Naive B cell (primary cell): ENCODE measurements at regions not wholly inside any gene's neighbourhood (a gene's known extent, or its start where the extent isn't known, plus 50 kb on each side); places are given as distances from the start of the nearest gene placed in this dataset.
"Not testable (repeated sequence)": the region's sequence is repeated elsewhere in the genome, so short reads cannot be mapped to it uniquely, and the experiment has no call there.

Experiments
- ATAC-seq, 2 donors: fragments of 150-1000 bp; cut with Tn5 transposase; 2 replicates each; pipeline ENCODE4 v1.10.0; 2021; ENCODE audit warnings: low read depth in 2 of 2, mild to moderate bottlenecking in 2 of 2, moderate library complexity in 2 of 2
- DNase-seq: peaks from one replicate; pipeline ENCODE4 v3.0.0; 2022
- H3K27ac Mint-ChIP-seq, 6 donors: one replicate each; pipeline ENCODE4 v1.8.0; 2020 to 2022; ENCODE audit warnings: mild to moderate bottlenecking in 6 of 6, mixed read lengths in 6 of 6, moderate library complexity in 5 of 6, inconsistent platforms in 2 of 6
- H3K27me3 Mint-ChIP-seq, 3 donors: one replicate each; pipeline ENCODE4 v1.8.0; 2021 to 2022; ENCODE audit warnings: mixed read lengths in 3 of 3, mild to moderate bottlenecking in 1 of 3
- H3K36me3 Mint-ChIP-seq, 2 donors: one replicate each; pipeline ENCODE4 v1.8.0; 2020 to 2022; ENCODE audit warnings: mixed read lengths in 2 of 2, inconsistent platforms in 1 of 2, mild to moderate bottlenecking in 1 of 2
- H3K4me1 Mint-ChIP-seq, 3 donors: one replicate each; pipeline ENCODE4 v1.8.0; 2020 to 2022; ENCODE audit warnings: mixed read lengths in 3 of 3, inconsistent platforms in 1 of 3, mild to moderate bottlenecking in 1 of 3, moderate library complexity in 1 of 3
- H3K4me3 Mint-ChIP-seq, 8 donors: one replicate each; pipeline ENCODE4 v1.8.0; 2020 to 2022; ENCODE audit warnings: mild to moderate bottlenecking in 8 of 8, mixed read lengths in 8 of 8, moderate library complexity in 8 of 8, inconsistent platforms in 2 of 8
- H3K9me3 Mint-ChIP-seq, 7 donors: one replicate each; pipeline ENCODE4 v1.8.0; 2020 to 2022; ENCODE audit warnings: mixed read lengths in 7 of 7, mild to moderate bottlenecking in 5 of 7, inconsistent platforms in 2 of 7, moderate library complexity in 1 of 7

DNA sequence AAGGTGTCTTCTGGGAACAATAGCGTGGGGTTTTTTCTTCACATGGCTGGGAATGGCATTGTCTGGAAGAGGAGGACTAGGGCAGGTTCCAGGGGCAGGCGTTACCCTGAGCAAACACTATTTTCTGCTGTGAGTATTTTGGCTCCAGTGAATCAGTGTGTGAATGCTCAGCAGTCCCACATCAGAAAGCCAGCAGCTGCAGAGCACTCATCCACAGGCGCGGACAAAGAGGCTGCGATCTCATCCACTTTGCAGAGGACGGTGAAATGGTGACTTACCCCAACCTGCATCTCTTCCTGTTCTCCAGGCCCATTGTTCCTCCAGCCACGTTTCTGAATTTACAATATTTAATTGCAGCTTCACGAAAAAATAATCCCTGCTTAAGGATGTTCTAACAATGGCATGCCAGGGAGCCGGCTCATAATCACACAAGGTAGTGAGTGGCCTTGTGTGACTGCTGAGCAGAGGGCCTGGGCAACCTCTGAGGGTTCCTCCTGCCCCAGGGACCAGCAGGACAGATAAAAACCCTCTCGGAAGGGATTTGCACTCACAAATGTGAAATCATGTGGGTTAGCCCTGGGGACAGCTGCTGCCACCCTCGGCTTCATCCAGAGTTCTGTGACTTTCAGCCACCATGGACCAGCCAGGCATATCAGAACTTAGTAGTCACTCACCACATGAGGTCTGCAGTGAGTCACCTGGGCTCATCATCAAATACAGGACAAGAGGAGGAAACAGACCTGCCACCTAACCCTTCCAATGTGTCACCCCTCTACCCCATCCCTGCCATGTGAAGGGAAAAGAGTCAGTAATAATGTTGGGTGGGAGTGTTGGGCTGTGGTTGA lies 65.0 kb upstream of the EN2 start:
- Mint-ChIP-seq H3K4me1 (no peaks in the 10 kb centered on the region), H3K4me3 (no peak overlapping the region), H3K9me3 (no peaks in the 10 kb centered on the region), H3K27me3 (peaks cover 29 to 70% (median 58%) of the 10 kb centered on the region in 3 donors), H3K27ac (no peak overlapping the region), H3K36me3 (no peaks in the 10 kb centered on the region)
- DNase-seq (no peak), ATAC-seq (no peak)

DNA sequence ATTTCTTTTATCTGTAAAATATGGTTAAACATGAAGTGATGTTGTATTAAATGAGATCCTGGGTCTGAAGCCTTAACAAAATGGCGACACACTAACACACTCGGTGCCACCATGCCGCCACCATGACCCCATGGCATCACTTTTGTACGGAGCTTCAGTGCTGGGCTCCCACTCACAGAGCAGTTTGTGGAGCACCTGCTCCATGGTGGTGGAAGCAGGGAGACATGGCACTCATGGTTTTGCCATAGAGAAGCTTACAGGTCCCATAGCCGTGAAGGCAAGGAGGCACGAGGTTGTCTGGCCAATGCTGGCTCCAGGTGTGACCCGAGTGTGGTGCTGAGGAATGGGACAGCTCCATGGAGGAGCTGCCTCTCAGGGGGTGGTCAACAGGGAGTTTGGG lies 63.5 kb upstream of the EN2 start:
- no peak overlapping the region for H3K27ac Mint-ChIP-seq
- H3K36me3 Mint-ChIP-seq = peaks cover 0 to 6% of the 10 kb centered on the region in 2 donors
- DNase-seq = no peak
- H3K4me1 Mint-ChIP-seq = peaks cover 0 to 3% (median 0%) of the 10 kb centered on the region in 3 donors
- ATAC-seq = no peak
- peaks cover 22 to 63% (median 52%) of the 10 kb centered on the region in 3 donors for H3K27me3 Mint-ChIP-seq
- H3K9me3 Mint-ChIP-seq = peaks cover 0 to 2% (median 0%) of the 10 kb centered on the region in 7 donors
- H3K4me3 Mint-ChIP-seq = no peak overlapping the region

DNA sequence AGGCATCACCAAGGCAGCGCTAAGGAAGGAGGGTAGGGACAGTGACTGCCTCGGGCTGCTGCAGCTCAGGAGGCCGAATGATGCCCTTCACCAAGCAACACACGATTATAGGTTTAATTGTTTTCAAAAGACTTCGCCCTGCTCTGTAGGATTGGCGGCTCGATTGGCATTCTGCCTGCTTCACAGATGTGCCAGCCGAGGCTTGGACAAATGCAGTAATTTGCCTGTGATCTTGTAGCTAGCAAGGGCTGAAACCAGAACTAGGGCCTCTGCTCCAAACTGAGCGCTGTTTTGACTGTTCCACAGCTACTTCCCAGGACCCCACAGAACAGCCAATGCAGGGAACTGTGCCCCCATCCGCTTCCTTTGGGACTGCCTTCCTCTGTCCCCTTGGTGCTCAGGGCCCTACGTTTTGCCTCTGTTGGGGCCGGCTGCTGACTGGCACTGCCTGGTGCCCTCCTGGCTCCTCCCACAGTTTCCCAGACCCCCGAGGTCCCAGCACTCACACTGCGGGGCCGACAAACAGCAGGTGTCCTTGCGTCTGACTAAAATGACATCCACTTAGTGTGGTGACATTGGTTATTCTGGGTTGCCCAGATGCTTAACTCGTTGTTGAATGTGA lies 62.6 kb upstream of the EN2 start:
- Mint-ChIP-seq H3K9me3 (peaks cover 0 to 2% (median 0%) of the 10 kb centered on the region in 7 donors), H3K27ac (peak overlapping the region in 1 of 6 donors; percentile 64), H3K4me1 (peaks cover 0 to 3% (median 0%) of the 10 kb centered on the region in 3 donors), H3K4me3 (peak overlapping the region in 1 of 8 donors; percentile 25), H3K36me3 (peaks cover 0 to 6% of the 10 kb centered on the region in 2 donors), H3K27me3 (peaks cover 18 to 63% (median 52%) of the 10 kb centered on the region in 3 donors)
- ATAC-seq = no peak
- DNase-seq = no peak

DNA sequence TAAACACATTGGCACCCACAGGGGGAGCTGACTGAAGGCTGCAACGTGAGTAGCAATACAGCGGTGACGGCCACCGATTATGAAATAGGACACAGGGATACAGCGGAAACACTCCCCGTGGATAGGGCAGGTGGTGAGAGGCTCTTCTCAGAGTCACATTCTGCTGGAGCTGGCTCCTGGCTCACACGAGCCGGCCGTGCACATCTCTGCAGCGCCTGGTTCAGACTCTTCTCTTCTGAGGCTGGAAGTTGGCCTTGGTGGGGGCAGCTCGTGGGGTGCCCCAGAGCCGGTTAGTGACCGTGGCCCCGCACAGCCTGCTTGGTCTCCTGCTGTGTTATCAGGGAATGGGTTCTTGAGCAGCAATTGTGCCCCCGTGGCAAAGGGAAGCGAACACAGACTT lies 61.3 kb upstream of the EN2 start:
- Mint-ChIP-seq H3K4me1 (peaks cover 0 to 3% (median 0%) of the 10 kb centered on the region in 3 donors), H3K4me3 (no peak overlapping the region), H3K36me3 (peaks cover 0 to 6% of the 10 kb centered on the region in 2 donors), H3K27ac (peak overlapping the region in 1 of 6 donors; percentile 45), H3K27me3 (peaks cover 22 to 69% (median 52%) of the 10 kb centered on the region in 3 donors), H3K9me3 (peaks cover 0 to 2% (median 0%) of the 10 kb centered on the region in 7 donors)
- ATAC-seq = no peak
- no peak for DNase-seq

DNA sequence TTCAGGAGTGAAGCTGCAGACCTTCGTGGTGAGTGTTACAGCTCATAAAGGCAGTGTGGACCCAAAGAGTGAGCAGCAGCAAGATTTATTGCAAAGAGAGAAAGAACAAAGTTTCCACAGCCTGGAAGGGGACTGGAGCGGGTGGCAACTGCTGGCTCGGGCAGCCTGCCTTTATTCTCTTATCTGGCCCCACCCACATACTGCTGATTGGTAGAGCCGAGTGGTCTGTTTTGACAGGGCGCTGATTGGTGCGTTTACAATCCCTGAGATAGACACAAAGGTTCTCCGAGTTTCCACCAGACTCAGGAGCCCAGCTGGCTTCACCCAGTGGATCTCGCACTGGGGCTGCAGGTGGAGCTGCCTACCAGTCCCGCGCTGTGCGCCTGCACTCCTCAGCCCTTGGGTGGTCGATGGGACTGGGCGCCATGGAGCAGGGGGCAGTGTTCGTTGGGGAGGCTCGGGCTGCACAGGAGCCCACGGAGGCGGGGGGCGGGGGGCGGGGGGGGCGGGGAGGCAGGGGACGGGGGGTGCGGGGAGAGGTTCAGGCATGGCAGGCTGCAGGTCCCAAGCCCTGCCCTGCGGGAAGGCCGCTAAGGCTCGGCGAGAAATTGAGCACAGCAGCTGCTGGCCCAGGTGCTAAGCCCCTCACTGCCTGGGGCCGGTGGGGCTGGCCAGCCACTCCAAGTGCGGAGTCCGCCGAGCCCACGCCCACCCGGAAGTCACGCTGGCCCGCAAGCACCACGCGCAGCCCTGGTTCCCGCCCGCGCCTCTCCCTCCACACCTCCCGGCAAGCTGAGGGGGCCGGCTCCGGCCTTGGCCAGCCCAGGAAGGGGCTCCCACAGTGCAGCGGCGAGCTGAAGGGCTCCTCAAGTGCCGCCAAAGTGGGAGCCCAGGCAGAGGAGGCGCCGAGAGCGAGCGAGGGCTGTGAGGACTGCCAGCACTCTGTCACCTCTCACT lies 59.9 kb upstream of the EN2 start:
- peaks cover 32 to 72% (median 57%) of the 10 kb centered on the region in 3 donors for H3K27me3 Mint-ChIP-seq
- peaks cover 0 to 12% of the 10 kb centered on the region in 2 donors for H3K36me3 Mint-ChIP-seq
- DNase-seq, H3K4me3 Mint-ChIP-seq, H3K9me3 Mint-ChIP-seq, H3K4me1 Mint-ChIP-seq, ATAC-seq: not testable (repeated sequence)
- H3K27ac Mint-ChIP-seq = peak overlapping the region in 1 of 6 donors; percentile 94

GRCh38 chr7:155398944-155399343 lies 59.0 kb upstream of the EN2 start:
- H3K27ac Mint-ChIP-seq = peak overlapping the region in 1 of 6 donors; percentile 51

DNA sequence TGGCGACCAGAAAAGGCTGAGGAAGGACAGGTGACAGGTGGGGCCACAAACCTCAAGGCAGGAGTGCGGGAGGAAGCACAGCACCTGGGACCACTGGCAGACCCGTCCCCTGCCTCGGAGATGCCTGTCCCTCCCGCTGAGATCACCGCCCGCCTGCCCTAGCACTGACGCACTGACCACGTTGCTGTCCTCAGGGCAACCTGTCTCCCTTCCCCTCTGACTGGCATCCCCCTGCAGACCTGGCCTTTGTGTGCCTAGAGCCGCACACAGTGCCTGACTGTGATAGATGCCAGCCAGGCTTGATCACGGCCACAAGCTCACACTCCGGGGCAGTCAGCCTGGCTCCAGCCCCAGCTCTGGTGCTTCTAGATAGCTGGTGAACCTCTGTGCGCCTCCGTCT lies 58.4 kb upstream of the EN2 start:
- Mint-ChIP-seq H3K9me3 (peaks cover 0 to 9% (median 1%) of the 10 kb centered on the region in 7 donors), H3K36me3 (peaks cover 0 to 15% of the 10 kb centered on the region in 2 donors), H3K4me3 (no peak overlapping the region), H3K27me3 (peaks cover 33 to 76% (median 59%) of the 10 kb centered on the region in 3 donors), H3K27ac (no peak overlapping the region), H3K4me1 (peaks cover 0 to 3% (median 0%) of the 10 kb centered on the region in 3 donors)
- ATAC-seq (no peak), DNase-seq (no peak)

More at GRCh38 chr7:155398944-155399343, 59.0 kb upstream of the EN2 start:
- peaks cover 0 to 15% of the 10 kb centered on the region in 2 donors for H3K36me3 Mint-ChIP-seq
- H3K4me1 Mint-ChIP-seq = peaks cover 0 to 3% (median 0%) of the 10 kb centered on the region in 3 donors
- no peak overlapping the region for H3K4me3 Mint-ChIP-seq
- peaks cover 0 to 9% (median 1%) of the 10 kb centered on the region in 7 donors for H3K9me3 Mint-ChIP-seq
- DNase-seq (no peak), ATAC-seq (no peak)
- H3K27me3 Mint-ChIP-seq = peaks cover 33 to 75% (median 63%) of the 10 kb centered on the region in 3 donors

DNA sequence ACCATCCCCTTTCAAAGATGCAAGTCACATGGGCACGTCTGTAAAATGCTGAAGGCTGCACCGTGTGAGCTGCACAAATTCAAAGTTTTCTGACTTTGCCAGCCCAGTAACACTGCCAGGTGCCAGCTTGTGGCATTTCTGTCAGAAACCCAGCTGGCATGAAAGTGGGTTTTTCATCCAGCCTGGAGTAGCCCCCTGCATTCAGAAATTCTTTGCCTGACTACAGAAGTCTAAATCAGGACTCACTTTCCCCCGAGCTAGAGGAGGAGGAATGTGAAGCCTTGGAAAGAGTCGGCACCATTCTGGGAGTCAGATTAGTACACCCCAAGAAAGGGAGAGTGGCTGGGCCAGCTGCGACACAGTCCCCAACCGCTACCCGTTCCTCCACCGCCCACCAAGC lies 56.7 kb upstream of the EN2 start:
- Mint-ChIP-seq H3K27me3 (peaks cover 35 to 80% (median 49%) of the 10 kb centered on the region in 3 donors), H3K4me3 (no peak overlapping the region)
- DNase-seq = no peak

GRCh38 chr7:155401884-155402283 lies 56.0 kb upstream of the EN2 start:
- no peak for ATAC-seq
- H3K27ac Mint-ChIP-seq = no peak overlapping the region
- no peak for DNase-seq
- H3K27me3 Mint-ChIP-seq = peaks cover 33 to 82% (median 54%) of the 10 kb centered on the region in 3 donors
- H3K4me3 Mint-ChIP-seq = no peak overlapping the region
- peaks cover 0 to 9% (median 1%) of the 10 kb centered on the region in 7 donors for H3K9me3 Mint-ChIP-seq
- H3K4me1 Mint-ChIP-seq = peaks cover 0 to 3% (median 0%) of the 10 kb centered on the region in 3 donors
- H3K36me3 Mint-ChIP-seq = peaks cover 0 to 22% of the 10 kb centered on the region in 2 donors

More for the DNA sequence above, 56.7 kb upstream of the EN2 start:
- Mint-ChIP-seq H3K9me3 (peaks cover 0 to 9% (median 1%) of the 10 kb centered on the region in 7 donors), H3K27ac (no peak overlapping the region), H3K4me1 (peaks cover 0 to 3% (median 0%) of the 10 kb centered on the region in 3 donors), H3K36me3 (peaks cover 0 to 19% of the 10 kb centered on the region in 2 donors)
- ATAC-seq = no peak

DNA sequence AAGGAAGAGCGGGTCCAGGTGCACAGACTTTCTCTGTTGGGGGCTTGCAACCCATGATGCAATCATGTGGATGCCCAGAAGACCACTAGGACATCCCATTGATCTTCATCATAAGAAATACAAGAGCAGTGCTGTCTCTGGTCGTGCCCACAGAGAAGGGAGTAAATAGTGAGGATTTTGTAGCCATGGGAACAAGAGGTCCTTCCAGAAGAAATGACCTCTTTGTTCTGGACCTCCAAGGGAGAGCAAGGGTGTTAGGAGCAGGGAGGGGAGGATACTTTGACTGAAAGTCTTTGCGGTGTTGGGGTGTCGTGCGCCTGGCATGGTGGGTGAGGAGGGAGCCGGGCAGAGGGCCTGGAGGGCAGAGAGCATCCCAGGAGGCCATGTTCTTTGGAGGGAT lies 55.0 kb upstream of the EN2 start:
- DNase-seq (no peak), ATAC-seq (no peak)
- Mint-ChIP-seq H3K27me3 (peaks cover 30 to 75% (median 49%) of the 10 kb centered on the region in 3 donors), H3K36me3 (peaks cover 0 to 22% of the 10 kb centered on the region in 2 donors), H3K27ac (no peak overlapping the region), H3K9me3 (peaks cover 0 to 9% (median 1%) of the 10 kb centered on the region in 7 donors), H3K4me1 (peaks cover 0 to 3% (median 0%) of the 10 kb centered on the region in 3 donors), H3K4me3 (no peak overlapping the region)

DNA sequence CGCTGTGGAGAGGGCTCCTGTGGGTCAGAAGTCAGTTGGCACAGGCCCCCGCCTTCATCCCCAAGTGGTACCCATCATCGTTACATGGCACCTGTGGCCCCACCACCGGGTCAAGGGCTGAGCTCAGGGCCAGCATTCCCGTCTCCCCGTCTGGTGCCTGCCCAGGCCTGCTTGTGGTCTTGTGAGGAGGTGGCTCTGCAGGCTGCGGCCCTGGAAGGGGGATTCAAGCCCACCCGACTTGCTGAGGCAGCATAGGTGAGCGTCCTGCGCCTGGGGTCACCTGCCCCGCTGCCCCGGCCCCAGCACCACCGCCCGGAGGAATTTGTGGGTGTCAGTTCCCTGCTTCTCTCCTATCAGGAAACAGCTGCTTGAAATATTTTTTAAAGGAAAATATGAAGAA lies 53.0 kb upstream of the EN2 start:
- Mint-ChIP-seq H3K4me1 (peaks cover 0 to 4% (median 0%) of the 10 kb centered on the region in 3 donors), H3K27me3 (peaks cover 31 to 78% (median 52%) of the 10 kb centered on the region in 3 donors), H3K36me3 (peaks cover 0 to 16% of the 10 kb centered on the region in 2 donors), H3K27ac (no peak overlapping the region), H3K9me3 (peaks cover 0 to 9% (median 0%) of the 10 kb centered on the region in 7 donors), H3K4me3 (no peak overlapping the region)
- DNase-seq (no peak), ATAC-seq (no peak)

GRCh38 chr7:155405399-155406318 lies 52.3 kb upstream of the EN2 start:
- ATAC-seq (no peak), DNase-seq (no peak)
- Mint-ChIP-seq H3K27ac (no peak overlapping the region), H3K36me3 (peaks cover 0 to 16% of the 10 kb centered on the region in 2 donors), H3K27me3 (peaks cover 29 to 74% (median 55%) of the 10 kb centered on the region in 3 donors), H3K4me1 (peaks cover 0 to 4% (median 0%) of the 10 kb centered on the region in 3 donors), H3K4me3 (peak overlapping the region in 1 of 8 donors; percentile 51), H3K9me3 (peaks cover 0 to 9% (median 0%) of the 10 kb centered on the region in 7 donors)
